ENCODE measurements at regions not wholly inside any gene's neighbourhood (a gene's known extent, or its start where the extent isn't known, plus 50 kb on each side); places are given as distances from the start of the nearest gene placed in this dataset.
A peak's percentile ranks its signal among the peaks of the same experiment; 100 is the strongest.

DNA sequence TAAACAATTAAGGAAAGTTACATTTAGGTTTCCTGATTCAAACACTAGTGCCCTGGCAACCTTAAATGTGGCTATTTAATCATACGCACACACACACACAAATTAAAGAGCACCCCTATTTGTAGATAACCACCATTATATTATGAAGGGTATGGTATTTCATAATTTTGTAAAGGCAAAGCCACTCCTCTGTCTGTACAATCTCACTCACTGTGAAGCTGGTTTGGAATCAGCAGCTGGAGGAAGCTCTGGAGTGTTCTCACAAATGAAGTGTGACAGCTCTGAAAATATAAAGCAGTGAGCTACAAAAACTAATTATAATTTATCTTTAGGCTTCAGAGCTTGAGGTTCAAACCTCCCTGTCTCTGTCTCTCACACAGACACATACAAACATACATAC, 57.9 kb upstream of the KCNJ16 start:
- DNase-seq (ENCODE audit: low read depth) = no peak

DNA sequence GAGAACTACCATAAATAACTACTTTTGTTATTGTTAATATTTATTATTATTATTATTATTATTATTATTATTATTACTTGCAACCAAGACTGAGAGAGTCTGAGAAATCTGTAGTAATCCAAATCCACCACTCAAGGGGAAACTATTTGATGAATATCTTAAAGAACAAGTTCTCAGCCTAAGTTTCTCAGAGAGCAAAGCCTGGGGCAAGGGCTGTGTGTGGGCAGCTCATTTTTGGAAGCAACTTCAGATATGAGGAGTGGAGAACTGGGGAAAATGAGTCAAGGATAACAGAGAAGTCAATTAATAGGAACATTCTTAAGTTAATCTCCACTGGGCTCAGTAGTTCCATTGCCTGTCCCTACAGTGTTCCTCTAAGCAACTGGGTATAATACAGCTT, 57.1 kb upstream of the KCNJ16 start:
- DNase-seq (ENCODE audit: low read depth) = no peak

GRCh38 chr17:70021726-70022125, 53.3 kb upstream of the KCNJ16 start:
- DNase-seq (ENCODE audit: low read depth) = no peak

GRCh38 chr17:70022175-70022574, 52.9 kb upstream of the KCNJ16 start:
- DNase-seq (ENCODE audit: low read depth) = peak; percentile 11

- no peak for DNase-seq (ENCODE audit: low read depth)
Observed at GRCh38 chr17:70024253-70024652, 50.8 kb upstream of the KCNJ16 start.
